ENCODE measurements at regions not wholly inside any gene's neighbourhood (a gene's known extent, or its start where the extent isn't known, plus 50 kb on each side); places are given as distances from the start of the nearest gene placed in this dataset.
A peak's percentile ranks its signal among the peaks of the same experiment; 100 is the strongest.

DNA sequence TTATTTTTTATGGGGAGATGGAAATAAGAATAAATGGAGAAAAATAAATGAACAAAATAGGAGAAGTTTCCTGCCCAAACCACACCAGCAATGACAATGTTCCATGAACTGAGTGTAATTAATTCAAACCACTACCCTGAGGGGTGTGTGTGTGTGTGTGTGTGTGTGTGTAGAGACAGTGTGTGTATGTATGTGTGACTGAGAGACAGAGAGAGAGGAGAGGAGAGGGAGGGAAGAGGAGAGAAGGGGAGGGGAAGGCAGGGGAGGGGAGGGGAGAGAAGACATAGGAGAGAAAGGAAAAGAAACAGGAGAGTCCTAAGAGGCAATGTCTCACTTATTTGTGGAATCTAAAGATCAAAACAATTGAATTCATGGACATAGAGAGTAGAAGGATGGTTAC is 65.0 kb upstream of the POU2AF1 start:
- no peak for DNase-seq

DNA sequence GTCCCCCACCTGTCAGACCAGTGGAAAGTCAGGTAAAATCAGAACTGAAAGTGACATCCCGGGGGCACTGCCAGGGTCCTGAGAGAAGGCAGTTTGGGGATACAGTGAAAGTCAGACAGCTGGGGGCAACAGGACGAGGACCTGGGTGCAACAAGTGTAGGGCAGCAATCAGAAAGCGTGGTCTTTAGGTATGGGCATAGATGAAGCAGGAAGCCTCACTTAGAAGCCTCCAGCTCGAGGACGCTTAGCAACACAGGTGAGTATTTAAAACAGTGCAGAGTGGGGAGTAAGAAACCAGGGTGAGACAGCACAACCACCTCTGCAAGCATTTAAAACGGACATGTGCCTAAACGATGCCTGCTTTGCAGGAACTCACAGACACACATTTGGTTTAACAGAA is 64.6 kb upstream of the POU2AF1 start:
- DNase-seq = no peak

DNA sequence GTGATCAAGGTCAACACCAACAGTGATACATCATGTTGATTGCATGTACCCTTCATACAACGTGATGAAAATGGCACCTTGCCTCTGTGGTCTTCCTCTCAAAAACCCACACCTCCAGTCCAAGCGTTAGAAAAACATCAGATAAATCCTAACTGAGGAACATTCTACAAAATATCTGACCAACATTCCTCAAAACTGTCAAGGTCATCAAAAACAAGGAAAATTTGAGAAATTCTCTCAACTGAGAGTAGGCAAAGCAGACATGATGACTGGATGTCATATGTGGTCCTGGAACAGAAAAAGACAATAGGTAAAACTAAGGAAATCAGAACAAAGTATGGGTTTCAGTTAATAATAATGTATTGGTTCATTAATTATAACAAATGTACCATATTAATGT is 64.0 kb upstream of the POU2AF1 start:
- no peak for DNase-seq

DNA sequence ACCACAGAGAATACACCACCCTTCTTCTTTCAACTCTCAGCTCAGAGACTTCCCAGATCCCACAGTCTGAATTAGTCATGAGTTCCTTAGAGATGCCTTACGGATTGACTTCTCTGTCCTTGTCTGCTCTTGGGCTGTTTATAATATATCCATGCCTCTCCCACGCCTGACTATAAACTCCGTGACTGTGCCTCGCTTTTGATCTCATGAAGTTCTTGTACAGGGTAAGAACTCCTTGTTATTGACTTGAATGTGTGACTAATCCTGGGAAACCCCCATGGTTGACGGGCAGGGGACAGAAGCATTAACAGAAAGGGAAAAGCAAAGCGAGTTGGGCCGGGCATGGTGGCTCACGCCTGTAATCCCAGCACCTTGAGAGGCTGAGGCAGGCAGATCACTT is 62.4 kb upstream of the POU2AF1 start:
- DNase-seq = no peak

DNA sequence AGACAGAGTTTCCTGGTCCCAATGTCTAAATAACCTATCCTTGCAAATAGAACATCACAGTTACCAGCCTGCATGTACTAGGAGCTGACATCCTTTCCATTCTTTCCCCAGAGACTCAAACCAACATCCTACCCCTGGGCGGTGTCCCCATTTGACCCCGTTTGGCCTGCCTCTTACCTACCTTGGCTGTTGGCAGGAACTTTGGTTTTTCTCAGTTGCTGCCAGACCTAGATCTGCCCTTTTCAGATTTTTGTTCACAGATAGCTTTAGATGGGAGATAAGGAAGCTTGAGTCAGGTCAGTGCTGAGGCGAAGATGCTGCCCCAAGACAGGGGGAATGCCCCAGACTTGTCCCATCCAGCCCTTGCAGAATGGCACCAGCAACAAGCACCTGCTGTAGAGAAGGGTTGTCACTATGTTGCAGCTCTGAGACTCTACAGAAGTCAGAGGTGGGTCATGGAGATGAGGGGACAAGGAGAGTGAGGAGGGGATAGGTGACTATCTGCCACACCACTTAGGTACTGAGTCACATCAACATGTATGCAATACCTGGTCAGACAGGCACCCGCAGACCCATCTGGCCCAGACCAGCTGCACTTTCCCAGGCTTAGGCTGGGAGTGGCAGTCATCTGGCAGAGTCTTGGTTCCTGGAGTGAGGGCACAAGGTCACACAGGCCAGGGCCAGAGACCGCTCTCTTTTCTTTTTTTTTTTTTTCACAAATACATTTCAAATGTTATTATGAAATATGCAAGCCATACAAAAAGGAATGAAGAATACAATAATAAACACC is 61.5 kb upstream of the POU2AF1 start:
- DNase-seq = no peak

DNA sequence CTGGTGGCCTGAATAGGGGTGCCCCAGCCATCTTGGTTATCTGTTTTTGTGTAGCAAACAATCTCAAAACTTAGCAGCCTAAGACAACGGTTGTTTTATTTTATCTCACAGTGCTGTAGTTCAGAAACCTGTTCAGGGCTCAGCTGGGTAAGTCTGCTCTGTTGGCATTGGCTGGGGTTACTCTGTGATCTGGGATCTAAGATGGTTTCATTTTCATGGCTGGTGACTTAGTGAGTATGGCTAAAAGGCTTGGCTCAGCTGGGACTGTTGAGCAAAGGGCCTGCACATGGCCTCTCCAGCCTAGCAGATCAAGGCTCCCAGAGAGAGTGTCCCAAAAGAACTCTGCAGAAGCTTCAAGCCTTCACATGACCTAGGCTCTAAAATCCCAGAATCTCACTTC is 60.8 kb upstream of the POU2AF1 start:
- peak; percentile 12 for DNase-seq

DNA sequence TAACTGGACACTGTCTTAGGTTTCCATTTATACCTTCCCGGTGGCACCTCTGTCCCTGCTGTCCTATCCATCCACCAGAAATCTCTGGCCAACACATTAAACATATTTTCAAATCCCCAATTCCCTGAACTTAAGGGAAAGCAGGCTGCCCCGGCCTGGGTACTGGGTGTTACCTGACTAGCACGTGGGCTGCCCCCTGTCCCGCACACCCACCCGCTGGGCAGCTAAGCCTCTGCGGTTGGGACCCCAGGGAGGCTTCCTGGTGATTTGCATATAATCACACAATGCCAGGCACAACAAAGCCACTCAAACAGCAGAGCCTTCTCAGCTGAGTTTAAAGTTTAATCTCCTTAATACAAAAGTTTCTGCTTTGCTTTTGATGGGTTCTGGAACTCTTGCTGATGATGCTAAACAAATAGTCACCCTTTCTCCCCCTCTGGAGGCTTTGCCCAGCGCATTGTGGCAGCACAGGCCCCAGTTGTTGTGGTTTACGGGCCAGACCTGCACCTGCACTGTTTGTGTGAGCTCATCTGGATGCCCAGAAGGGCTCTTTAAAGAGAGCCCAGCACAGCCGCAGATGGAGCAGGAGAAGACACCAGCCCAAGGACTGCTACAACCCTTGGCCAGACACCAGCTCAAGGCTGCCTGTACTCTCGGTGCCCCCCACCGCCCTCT is 59.9 kb upstream of the POU2AF1 start:
- no peak for DNase-seq

DNA sequence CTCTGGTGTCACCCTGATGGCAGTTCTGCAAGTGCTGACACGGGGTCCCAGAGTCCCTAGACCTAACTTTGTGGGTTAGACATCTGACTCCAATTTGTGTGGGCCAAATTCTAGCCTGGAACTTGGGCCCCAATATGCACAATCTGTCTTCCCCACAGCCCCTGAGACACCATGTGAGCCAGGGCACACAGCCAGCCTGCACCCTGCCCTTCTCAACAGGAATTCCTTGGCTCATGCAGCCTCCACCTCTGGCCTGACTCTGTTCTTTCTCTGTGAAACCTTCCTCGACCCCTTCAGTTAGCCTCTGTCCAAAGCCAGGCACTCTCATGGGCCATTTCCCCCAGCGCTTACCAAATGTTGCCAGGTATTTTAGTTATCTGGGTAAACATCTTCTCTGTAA is 59.1 kb upstream of the POU2AF1 start:
- no peak for DNase-seq

DNA sequence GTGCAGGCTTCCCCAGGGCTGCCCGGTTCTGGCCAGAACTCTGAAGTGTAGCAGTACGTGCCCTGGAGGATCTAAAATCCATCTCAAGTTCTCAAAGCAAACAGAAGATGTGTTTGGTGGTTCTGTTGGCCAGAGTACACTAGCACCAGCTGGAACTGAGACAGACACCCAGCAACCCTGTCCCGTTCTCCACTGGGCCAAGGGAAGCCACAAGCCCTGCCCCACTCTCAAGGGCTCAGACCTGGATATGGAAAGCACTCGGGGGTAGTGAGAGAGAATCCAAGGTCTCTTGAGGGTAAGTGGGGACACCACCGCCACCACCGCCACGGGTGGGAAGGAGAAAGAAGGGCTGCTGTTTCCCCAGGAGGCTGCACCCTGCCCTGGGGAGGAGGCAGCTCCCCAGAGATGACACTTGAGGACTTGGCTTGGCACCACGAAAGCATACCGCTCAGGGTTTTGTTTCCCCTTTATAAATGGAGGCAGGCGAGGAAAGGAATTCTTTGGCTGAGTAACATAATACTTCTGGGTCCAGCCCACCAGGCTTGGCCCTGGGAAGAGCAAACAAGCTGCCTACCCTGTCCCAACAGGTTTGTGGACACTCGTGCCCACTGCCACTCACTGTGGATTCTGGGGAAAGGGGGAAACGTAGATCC is 56.1 kb upstream of the POU2AF1 start:
- no peak for DNase-seq

DNA sequence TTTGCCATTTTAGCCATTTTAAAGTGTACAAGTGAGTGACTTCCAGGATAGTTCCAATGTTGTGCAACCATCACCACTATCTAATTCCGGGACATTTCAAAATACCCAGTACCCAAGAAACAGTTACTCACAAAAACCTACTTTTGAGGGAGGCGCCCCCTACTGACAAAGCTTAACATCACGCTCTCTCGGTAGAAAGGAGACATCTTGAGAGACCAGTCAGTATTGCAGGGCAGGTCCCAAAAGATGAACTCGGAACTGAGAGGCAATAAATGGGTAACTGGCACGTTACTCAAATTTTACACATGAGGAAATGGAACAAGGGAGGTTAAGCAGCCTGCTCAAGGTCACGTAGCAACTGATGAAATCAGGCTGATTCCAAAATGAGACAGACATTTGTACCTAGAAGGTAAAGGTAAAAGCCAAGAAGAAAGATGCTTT is 50.0 kb upstream of the POU2AF1 start:
- DNase-seq = peak; percentile 95
